H9 (cell line): ENCODE measurements at regions not wholly inside any gene's neighbourhood (a gene's known extent, or its start where the extent isn't known, plus 50 kb on each side); places are given as distances from the start of the nearest gene placed in this dataset.

Experiments used
- DNase-seq: peaks from one replicate; pipeline ENCODE4 v3.0.0-alpha.2; 2017
- H2AFZ ChIP-seq: one replicate; pipeline ENCODE4 v1.6.1; 2013; ENCODE audit warnings: mild to moderate bottlenecking, low read length, control low read depth, moderate library complexity
- H2AK5ac ChIP-seq: 2 replicates; pipeline ENCODE4 v1.6.1; 2013; ENCODE audit warnings: low read length, control low read depth, mixed read lengths; ENCODE audit not compliant: insufficient read length
- H2BK120ac ChIP-seq: one replicate; pipeline ENCODE4 v1.6.1; 2013; ENCODE audit warnings: low read depth, mild to moderate bottlenecking, low read length, control low read depth, inconsistent platforms; ENCODE audit not compliant: poor library complexity, severe bottlenecking
- H2BK12ac ChIP-seq: 2 replicates; pipeline ENCODE4 v1.6.1; 2013; ENCODE audit warnings: low read length, control low read depth, mixed read lengths, low read depth; ENCODE audit not compliant: insufficient read length
- H2BK15ac ChIP-seq: 2 replicates; pipeline ENCODE4 v1.6.1; 2013; ENCODE audit warnings: low read depth, low read length, control low read depth
- H2BK20ac ChIP-seq: one replicate; pipeline ENCODE4 v1.6.1; 2013; ENCODE audit warnings: low read depth, mild to moderate bottlenecking, low read length, control low read depth, inconsistent platforms; ENCODE audit not compliant: poor library complexity, severe bottlenecking
- H2BK5ac ChIP-seq: 2 replicates; pipeline ENCODE4 v1.6.1; 2013; ENCODE audit warnings: low read length, control low read depth, mixed read lengths; ENCODE audit not compliant: insufficient read length
- H3K14ac ChIP-seq: 2 replicates; pipeline ENCODE4 v1.6.1; 2013; ENCODE audit warnings: low read length, control low read depth; ENCODE audit not compliant: insufficient read depth
- H3K18ac ChIP-seq: 2 replicates; pipeline ENCODE4 v1.6.1; 2013; ENCODE audit warnings: low read depth, mild to moderate bottlenecking, mixed read lengths, low read length, control low read depth; ENCODE audit not compliant: insufficient read length
- H3K23ac ChIP-seq: 2 replicates; pipeline ENCODE4 v1.6.1; 2013; ENCODE audit warnings: low read length, control low read depth, mixed read lengths, low read depth; ENCODE audit not compliant: insufficient read length
- H3K23me2 ChIP-seq: 2 replicates; pipeline ENCODE4 v1.6.1; 2013; ENCODE audit warnings: low read depth, mild to moderate bottlenecking, mixed read lengths, low read length, control low read depth; ENCODE audit not compliant: insufficient read length, poor library complexity, severe bottlenecking
- H3K27ac ChIP-seq: 2 replicates; pipeline ENCODE4 v1.5.1; 2013; ENCODE audit warnings: low read length, control low read depth, mixed read lengths, low read depth; ENCODE audit not compliant: insufficient read length
- H3K27me3 ChIP-seq: 2 replicates; pipeline ENCODE4 v1.6.1; 2013; ENCODE audit warnings: low read length, control low read depth, inconsistent platforms; ENCODE audit not compliant: insufficient read depth
- H3K4ac ChIP-seq: 2 replicates; pipeline ENCODE4 v1.6.1; 2013; ENCODE audit warnings: low read depth, mild to moderate bottlenecking, control low read depth, inconsistent platforms, low read length, moderate library complexity
- H3K4me1 ChIP-seq: 2 replicates; pipeline ENCODE4 v1.6.1; 2013; ENCODE audit warnings: low read length, control low read depth, inconsistent platforms; ENCODE audit not compliant: insufficient read depth
- H3K4me2 ChIP-seq: 2 replicates; pipeline ENCODE4 v1.6.1; 2013; ENCODE audit warnings: low read length, control low read depth, mixed read lengths; ENCODE audit not compliant: insufficient read length, insufficient read depth
- H3K56ac ChIP-seq: 2 replicates; pipeline ENCODE4 v1.6.1; 2013; ENCODE audit warnings: low read depth, mild to moderate bottlenecking, mixed read lengths, low read length, control low read depth; ENCODE audit not compliant: insufficient read length
- H3K79me1 ChIP-seq: 2 replicates; pipeline ENCODE4 v1.6.1; 2013; ENCODE audit warnings: low read depth, mild to moderate bottlenecking, moderate library complexity, low read length, control low read depth, inconsistent platforms; ENCODE audit not compliant: insufficient read depth, poor library complexity, severe bottlenecking
- H3K79me2 ChIP-seq: 2 replicates; pipeline ENCODE4 v1.6.1; 2013; ENCODE audit warnings: low read length, control low read depth, inconsistent platforms; ENCODE audit not compliant: insufficient read depth
- H3K9ac ChIP-seq: 2 replicates; pipeline ENCODE4 v1.6.1; 2013; ENCODE audit warnings: low read length, control low read depth, mixed read lengths; ENCODE audit not compliant: insufficient read length; ENCODE audit errors: extremely low read depth
- H3K9me3 ChIP-seq: one replicate; pipeline ENCODE4 v1.6.1; 2013; ENCODE audit warnings: low read depth, low read length, inconsistent platforms; ENCODE audit not compliant: control insufficient read depth
- H3T11ph ChIP-seq: one replicate; pipeline ENCODE4 v1.6.1; 2013; ENCODE audit warnings: mild to moderate bottlenecking, low read length, control low read depth, inconsistent platforms
- H4K20me1 ChIP-seq: one replicate; pipeline ENCODE4 v1.6.1; 2013; ENCODE audit not compliant: control insufficient read depth, insufficient read length, insufficient read depth
- H4K5ac ChIP-seq: 2 replicates; pipeline ENCODE4 v1.6.1; 2013; ENCODE audit warnings: low read depth, mild to moderate bottlenecking, mixed read lengths, low read length, control low read depth; ENCODE audit not compliant: insufficient read length
- H4K8ac ChIP-seq: replicated peaks from 2 replicates; pipeline ENCODE4 v1.6.1; 2013; ENCODE audit warnings: low read length, control low read depth, mixed read lengths, low read depth; ENCODE audit not compliant: insufficient read length
- H4K91ac ChIP-seq: 2 replicates; pipeline ENCODE4 v1.6.1; 2013; ENCODE audit warnings: low read depth, mild to moderate bottlenecking, moderate library complexity, mixed read lengths, low read length, control low read depth; ENCODE audit not compliant: insufficient read length
- H3K27ac Mint-ChIP-seq, 3 experiments: 2 replicates in 2 of 3; 3 replicates in 1 of 3; pipeline ENCODE4 v1.8.0; 2020 to 2021; ENCODE audit warnings: mixed read lengths in 3 of 3, mild to moderate bottlenecking in 1 of 3, moderate library complexity in 1 of 3
- H3K27me3 Mint-ChIP-seq: 2 replicates; pipeline ENCODE4 v1.8.0; 2021; ENCODE audit warnings: low read depth, mild to moderate bottlenecking, moderate library complexity, mixed read lengths
- H3K36me3 Mint-ChIP-seq, 3 experiments: 2 replicates in 2 of 3; 3 replicates in 1 of 3; pipeline ENCODE4 v1.8.0; 2020 to 2021; ENCODE audit warnings: low read depth in 3 of 3, mixed read lengths in 3 of 3; ENCODE audit not compliant: insufficient read depth in 1 of 3
- H3K4me1 Mint-ChIP-seq, 2 experiments: 2 replicates each; pipeline ENCODE4 v1.8.0; 2020; ENCODE audit warnings: mixed read lengths in 2 of 2
- H3K4me3 Mint-ChIP-seq, 2 experiments: 2 replicates in 1 of 2; 3 replicates in 1 of 2; pipeline ENCODE4 v1.8.0; 2020 to 2021; ENCODE audit warnings: mild to moderate bottlenecking in 2 of 2, mixed read lengths in 2 of 2, moderate library complexity in 1 of 2
- H3K9me3 Mint-ChIP-seq, 2 experiments: 2 replicates in 1 of 2; 3 replicates in 1 of 2; pipeline ENCODE4 v1.8.0; 2020; ENCODE audit warnings: mild to moderate bottlenecking in 2 of 2, mixed read lengths in 2 of 2, moderate library complexity in 1 of 2
- CTCF ChIP-seq: fragments of 200-600 bp; sonication (generic); conservative IDR thresholded peaks from 3 replicates; pipeline ENCODE4 v1.8.0; 2021; ENCODE audit warnings: antibody characterized with exemption, mild to moderate bottlenecking
- WGBS: extraction: QIAGEN DNeasy Blood & Tissue Kit; methylation state at CpG from one replicate; pipeline ENCODE4 v1.1.7; 2013; ENCODE audit warnings: missing lambda C conversion rate, low lambda C conversion rate, mixed read lengths; ENCODE audit not compliant: insufficient read length; ENCODE audit errors: extremely low coverage; 5-methylcytosine and 5-hydroxymethylcytosine counted together

DNA sequence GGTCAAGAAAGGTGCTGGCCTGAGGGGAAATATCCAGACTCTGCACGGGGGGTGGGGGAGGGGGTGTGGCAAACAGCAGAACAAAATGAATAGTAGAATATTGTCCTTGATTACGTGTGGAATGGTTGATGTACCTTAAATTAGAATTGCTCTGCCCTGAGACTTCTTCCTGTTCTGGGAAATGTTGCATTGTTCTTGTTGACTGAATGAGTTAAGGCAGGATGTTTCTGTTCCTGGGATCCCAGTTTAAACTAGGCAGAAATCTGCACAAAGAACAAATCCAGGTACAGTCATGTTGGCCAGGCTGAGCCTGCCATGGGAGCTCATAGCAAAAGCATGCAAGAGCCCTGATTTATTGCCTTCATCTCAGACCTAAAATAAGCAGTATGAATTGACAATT is 558.7 kb upstream of the VSTM2A start:
- Histone ChIP-seq H2BK15ac (no peak overlapping the region), H3K23ac (no peak overlapping the region), H3K4me2 (no peak overlapping the region), H2AFZ (no peak overlapping the region), H3K27me3 (no peaks in the 10 kb centered on the region), H4K20me1 (no peaks in the 10 kb centered on the region), H3K18ac (no peak overlapping the region), H3K79me1 (no peaks in the 10 kb centered on the region), H2BK5ac (no peak overlapping the region), H3K4ac (no peak overlapping the region), H2BK12ac (no peak overlapping the region), H2BK20ac (no peak overlapping the region), H3K23me2 (no peaks in the 10 kb centered on the region), H3K14ac (no peak overlapping the region), H2BK120ac (no peak overlapping the region), H3K4me1 (no peaks in the 10 kb centered on the region), H3K79me2 (no peaks in the 10 kb centered on the region), H2AK5ac (no peak overlapping the region), H3K27ac (no peak overlapping the region), H3K56ac (no peak overlapping the region), H4K5ac (no peak overlapping the region), H3T11ph (no peak overlapping the region), H3K9me3 (no peaks in the 10 kb centered on the region), H3K9ac (no peak overlapping the region), H4K91ac (no peak overlapping the region), H4K8ac (no peak overlapping the region)
- no peaks in the 10 kb centered on the region for H3K27me3 Mint-ChIP-seq
- H3K36me3 Mint-ChIP-seq: peaks cover 0 to 1% (median 0%) of the 10 kb centered on the region in 3 experiments; a peak in 1 of 7 replicates
- no peak overlapping the region for H3K4me3 Mint-ChIP-seq
- H3K9me3 Mint-ChIP-seq: peaks cover 0 to 4% of the 10 kb centered on the region in 2 experiments; a peak in 1 of 5 replicates
- no peak overlapping the region for H3K27ac Mint-ChIP-seq
- H3K4me1 Mint-ChIP-seq: peaks cover 0 to 6% of the 10 kb centered on the region in 2 experiments; a peak in 2 of 4 replicates
- WGBS: no CpG with 5 or more reads among the region's 2 CpGs
- TF ChIP-seq CTCF: no peak
- DNase-seq: no peak
